ENCODE measurements at regions not wholly inside any gene's neighbourhood (a gene's known extent, or its start where the extent isn't known, plus 50 kb on each side); places are given as distances from the start of the nearest gene placed in this dataset.

- Mint-ChIP-seq H3K27ac (no peak overlapping the region), H3K9me3 (ENCODE audit: insufficient read depth) (no peaks in the 10 kb centered on the region), H3K27me3 (no peaks in the 10 kb centered on the region), H3K4me3 (no peak overlapping the region), H3K4me1 (no peaks in the 10 kb centered on the region)
- ChIA-PET POLR2A (no interaction called here), CTCF (no interaction called here)
- intact Hi-C loops (cut with micrococcal nuclease) = no loop called here
- H3K4me1 ChIP-seq (ENCODE audit: control insufficient read depth in 2 of 2, insufficient read depth in 2 of 2, low read length in 2 of 2) = no peaks in the 10 kb centered on the region
- H3K9me3 ChIP-seq (ENCODE audit: control extremely low read depth in 1 of 3, control insufficient read depth in 2 of 3, insufficient read depth in 1 of 3, low read length in 2 of 3) = peaks cover 0 to 45% (median 0%) of the 10 kb centered on the region in 3 donors
- no peak for TF ChIP-seq CTCF (IDR thresholded peaks at IDR 0.05)
- TF ChIP-seq EZH2 (IDR thresholded peaks at IDR 0.05; ENCODE audit: borderline replicate concordance, insufficient read depth, low read depth, low read length, poor library complexity, severe bottlenecking) = no peak
- DNase-seq = no peak
- H3K4me2 ChIP-seq (replicated peaks; ENCODE audit: low read depth, low read length, poor library complexity, severe bottlenecking) = no peak overlapping the region
- no peaks in the 10 kb centered on the region for H4K20me1 ChIP-seq (ENCODE audit: control insufficient read depth, insufficient read depth, low read length, poor library complexity, severe bottlenecking)
- no peak for ATAC-seq (ENCODE audit: low read depth)
- no peak overlapping the region for H3K27ac ChIP-seq (ENCODE audit: low read length in 2 of 2)
- no peaks in the 10 kb centered on the region for H3K36me3 ChIP-seq (replicated peaks in 1 of 2; ENCODE audit: control extremely low read depth in 1 of 2, control insufficient read depth in 1 of 2, extremely low read depth in 1 of 2, insufficient read depth in 2 of 2, low read length in 1 of 2)
- WGBS (ENCODE audit: insufficient coverage) = 63% methylated on average over 5 of the region's 11 CpGs
- no peak overlapping the region for H3K9ac ChIP-seq (ENCODE audit: low read length)
- H2AFZ ChIP-seq (ENCODE audit: insufficient read depth, low read depth, low read length, poor library complexity, severe bottlenecking) = no peak overlapping the region
- H3K4me3 ChIP-seq (ENCODE audit: control extremely low read depth in 1 of 5, extremely low read depth in 1 of 5, insufficient read depth in 1 of 5, low read depth in 2 of 5, low read length in 4 of 5) = no peak overlapping the region
- H3K79me2 ChIP-seq (ENCODE audit: control insufficient read depth, insufficient read depth, low read length) = no peaks in the 10 kb centered on the region
- no peaks in the 10 kb centered on the region for H3K27me3 ChIP-seq (replicated peaks in 1 of 4; ENCODE audit: control extremely low read depth in 1 of 4, control insufficient read depth in 3 of 4, insufficient read depth in 4 of 4, low read length in 3 of 4)
Measured at GRCh38 chr19:29436591-29437103, 89.1 kb upstream of the VSTM2B start.

GRCh38 chr19:29439021-29439420 lies 86.8 kb upstream of the VSTM2B start:
- H3K79me2 ChIP-seq (ENCODE audit: control insufficient read depth, insufficient read depth, low read length) = no peaks in the 10 kb centered on the region
- Mint-ChIP-seq H3K27ac (no peak overlapping the region), H3K4me1 (no peaks in the 10 kb centered on the region), H3K27me3 (no peaks in the 10 kb centered on the region), H3K9me3 (ENCODE audit: insufficient read depth) (no peaks in the 10 kb centered on the region), H3K4me3 (no peak overlapping the region)
- no peak overlapping the region for H3K4me3 ChIP-seq (ENCODE audit: control extremely low read depth in 1 of 5, extremely low read depth in 1 of 5, insufficient read depth in 1 of 5, low read depth in 2 of 5, low read length in 4 of 5)
- intact Hi-C loops (cut with micrococcal nuclease) = no loop called here
- DNase-seq (no peak), ATAC-seq (ENCODE audit: low read depth) (no peak)
- H3K36me3 ChIP-seq (replicated peaks in 1 of 2; ENCODE audit: control extremely low read depth in 1 of 2, control insufficient read depth in 1 of 2, extremely low read depth in 1 of 2, insufficient read depth in 2 of 2, low read length in 1 of 2) = no peaks in the 10 kb centered on the region
- H3K9me3 ChIP-seq (ENCODE audit: control extremely low read depth in 1 of 3, control insufficient read depth in 2 of 3, insufficient read depth in 1 of 3, low read length in 2 of 3) = peaks cover 0 to 46% (median 0%) of the 10 kb centered on the region in 3 donors
- no peaks in the 10 kb centered on the region for H4K20me1 ChIP-seq (ENCODE audit: control insufficient read depth, insufficient read depth, low read length, poor library complexity, severe bottlenecking)
- no peak overlapping the region for H3K4me2 ChIP-seq (replicated peaks; ENCODE audit: low read depth, low read length, poor library complexity, severe bottlenecking)
- H3K27ac ChIP-seq (ENCODE audit: low read length in 2 of 2) = no peak overlapping the region
- TF ChIP-seq EZH2 (IDR thresholded peaks at IDR 0.05; ENCODE audit: borderline replicate concordance, insufficient read depth, low read depth, low read length, poor library complexity, severe bottlenecking) = no peak
- TF ChIP-seq CTCF (IDR thresholded peaks at IDR 0.05) = no peak
- H3K27me3 ChIP-seq (replicated peaks in 1 of 4; ENCODE audit: control extremely low read depth in 1 of 4, control insufficient read depth in 3 of 4, insufficient read depth in 4 of 4, low read length in 3 of 4) = no peaks in the 10 kb centered on the region
- ChIA-PET POLR2A (no interaction called here), CTCF (no interaction called here)
- H3K4me1 ChIP-seq (ENCODE audit: control insufficient read depth in 2 of 2, insufficient read depth in 2 of 2, low read length in 2 of 2) = no peaks in the 10 kb centered on the region
- no peak overlapping the region for H3K9ac ChIP-seq (ENCODE audit: low read length)
- H2AFZ ChIP-seq (ENCODE audit: insufficient read depth, low read depth, low read length, poor library complexity, severe bottlenecking) = no peak overlapping the region
